OCI-LY3 (cell line): ENCODE measurements at regions not wholly inside any gene's neighbourhood (a gene's known extent, or its start where the extent isn't known, plus 50 kb on each side); places are given as distances from the start of the nearest gene placed in this dataset.

ENCODE experiments used
- H2AFZ ChIP-seq: fragments of 200-600, 300-600 bp; shearing (Covaris generic); 2 replicates; pipeline ENCODE4 v1.6.0; 2014; ENCODE audit warnings: antibody characterized with exemption, low read depth, low read length
- H3K27ac ChIP-seq: fragments of 200-600, 300-600 bp; sonication (generic); 2 replicates; pipeline ENCODE4 v1.5.1; 2014; ENCODE audit warnings: mild to moderate bottlenecking, low read length, moderate library complexity, mixed read lengths
- H3K27me3 ChIP-seq: fragments of 200-600, 300-600 bp; sonication (generic); 2 replicates; pipeline ENCODE4 v1.6.1; 2014; ENCODE audit warnings: low read depth, low read length, mixed read lengths
- H3K36me3 ChIP-seq: fragments of 200-600, 300-600 bp; sonication (generic); replicated peaks from 2 replicates; pipeline ENCODE3; 2014; ENCODE audit warnings: low read depth, low read length, mixed read lengths
- H3K4me1 ChIP-seq: fragments of 300-600, 200-600 bp; sonication (generic); 2 replicates; pipeline ENCODE4 v1.6.1; 2014; ENCODE audit warnings: low read length, mixed read lengths
- H3K4me2 ChIP-seq: fragments of 200-600, 300-600 bp; sonication (generic); 2 replicates; pipeline ENCODE4 v1.6.1; 2014; ENCODE audit warnings: low read length, mixed read lengths
- H3K4me3 ChIP-seq: fragments of 300-600, 200-600 bp; sonication (generic); 2 replicates; pipeline ENCODE4 v1.5.1; 2014; ENCODE audit warnings: antibody characterized with exemption, mild to moderate bottlenecking, low read length, moderate library complexity
- H3K79me2 ChIP-seq: fragments of 300-600, 200-600 bp; shearing (Covaris generic); 2 replicates; pipeline ENCODE4 v1.6.1; 2014; ENCODE audit warnings: mild to moderate bottlenecking, low read length, mixed read lengths
- H3K9ac ChIP-seq: fragments of 300-600, 200-600 bp; shearing (Covaris generic); 2 replicates; pipeline ENCODE4 v1.6.0; 2014; ENCODE audit warnings: mild to moderate bottlenecking, low read length, moderate library complexity
- H3K9me3 ChIP-seq: fragments of 200-600, 300-600 bp; shearing (Covaris generic); 2 replicates; pipeline ENCODE4 v1.6.1; 2014; ENCODE audit warnings: low read length, mixed read lengths; ENCODE audit not compliant: insufficient read depth
- H4K20me1 ChIP-seq: fragments of 200-600, 300-600 bp; sonication (generic); 2 replicates; pipeline ENCODE4 v1.6.1; 2016; ENCODE audit warnings: low read length, mixed read lengths; ENCODE audit not compliant: insufficient read depth
- CTCF ChIP-seq: fragments of 200-600, 300-600 bp; sonication (generic); IDR thresholded peaks from 2 replicates; pipeline ENCODE4 v1.5.1; 2014; ENCODE audit warnings: antibody characterized with exemption, low read length, low read depth
- EZH2phosphoT487 ChIP-seq: fragments of 200-600 bp; shearing (Covaris generic); IDR thresholded peaks from 2 replicates; pipeline ENCODE4 v1.6.1; 2018; ENCODE audit warnings: antibody characterized with exemption, mixed run types, low read depth

GRCh38 chr6:97422171-97422570, 139.2 kb upstream of the MMS22L start:
- no peak overlapping the region for H2AFZ ChIP-seq
- H3K4me2 ChIP-seq = no peak overlapping the region
- no peaks in the 10 kb centered on the region for H3K9me3 ChIP-seq
- H3K4me1 ChIP-seq = no peaks in the 10 kb centered on the region
- TF ChIP-seq CTCF = no peak
- no peak for TF ChIP-seq EZH2phosphoT487
- no peaks in the 10 kb centered on the region for H3K79me2 ChIP-seq
- no peak overlapping the region for H3K4me3 ChIP-seq
- no peak overlapping the region for H3K27ac ChIP-seq
- H3K27me3 ChIP-seq = no peaks in the 10 kb centered on the region
- no peaks in the 10 kb centered on the region for H4K20me1 ChIP-seq
- no peaks in the 10 kb centered on the region for H3K36me3 ChIP-seq
- no peak overlapping the region for H3K9ac ChIP-seq

- Histone ChIP-seq H3K27me3 (no peaks in the 10 kb centered on the region), H4K20me1 (no peaks in the 10 kb centered on the region), H3K79me2 (no peaks in the 10 kb centered on the region), H3K4me3 (no peak overlapping the region), H3K9me3 (no peaks in the 10 kb centered on the region), H3K9ac (no peak overlapping the region), H3K4me1 (no peaks in the 10 kb centered on the region), H3K4me2 (no peak overlapping the region), H2AFZ (no peak overlapping the region), H3K36me3 (no peaks in the 10 kb centered on the region), H3K27ac (no peak overlapping the region)
- TF ChIP-seq EZH2phosphoT487 = no peak
- TF ChIP-seq CTCF = no peak
Observed at GRCh38 chr6:97423190-97423589, 140.2 kb upstream of the MMS22L start.

- H3K27me3 ChIP-seq = no peaks in the 10 kb centered on the region
- no peak overlapping the region for H3K27ac ChIP-seq
- TF ChIP-seq EZH2phosphoT487 = no peak
- no peak for TF ChIP-seq CTCF
- no peak overlapping the region for H3K4me2 ChIP-seq
- no peaks in the 10 kb centered on the region for H3K36me3 ChIP-seq
- H4K20me1 ChIP-seq = no peaks in the 10 kb centered on the region
- no peaks in the 10 kb centered on the region for H3K79me2 ChIP-seq
- H3K9ac ChIP-seq = no peak overlapping the region
- no peaks in the 10 kb centered on the region for H3K4me1 ChIP-seq
- no peak overlapping the region for H3K4me3 ChIP-seq
- no peak overlapping the region for H2AFZ ChIP-seq
- H3K9me3 ChIP-seq = no peaks in the 10 kb centered on the region
Observed at GRCh38 chr6:97427648-97428047, 144.6 kb upstream of the MMS22L start.

GRCh38 chr6:97437087-97437486, 154.1 kb upstream of the MMS22L start:
- Histone ChIP-seq H3K36me3 (no peaks in the 10 kb centered on the region), H3K9me3 (no peaks in the 10 kb centered on the region), H3K9ac (no peak overlapping the region), H3K27me3 (no peaks in the 10 kb centered on the region), H3K27ac (no peak overlapping the region), H2AFZ (no peak overlapping the region), H3K4me1 (no peaks in the 10 kb centered on the region), H3K4me2 (no peak overlapping the region), H3K79me2 (no peaks in the 10 kb centered on the region), H3K4me3 (no peak overlapping the region), H4K20me1 (no peaks in the 10 kb centered on the region)
- TF ChIP-seq EZH2phosphoT487 (no peak), CTCF (peak; percentile 61)
